Small intestine (tissue), 7 donors: ENCODE measurements at regions not wholly inside any gene's neighbourhood (a gene's known extent, or its start where the extent isn't known, plus 50 kb on each side); places are given as distances from the start of the nearest gene placed in this dataset.

Experiments used
- DNase-seq, 2 donors: peaks; one replicate each; pipeline versions ENCODE4 v3.0.0 to v3.0.0-alpha.2; 2013
- FAIRE-seq: peaks from 2 replicates; lab custom pipeline; 2012; peaks lifted over from hg19 to GRCh38; lab: Jason Lieb, UNC
- H3K27ac ChIP-seq, 3 donors: one replicate each; pipeline ENCODE4 v1.5.1; 2013; ENCODE audit warnings: low read length in 2 of 3, mild to moderate bottlenecking in 2 of 3, control low read depth in 1 of 3, inconsistent platforms in 1 of 3, low read depth in 1 of 3, moderate library complexity in 1 of 3
- H3K27me3 ChIP-seq, 3 donors: one replicate each; pipeline ENCODE4 v1.6.1; 2013; ENCODE audit warnings: low read length in 3 of 3, inconsistent platforms in 1 of 3; ENCODE audit not compliant: control insufficient read depth in 3 of 3, insufficient read depth in 3 of 3
- H3K36me3 ChIP-seq, 3 donors: one replicate each; pipeline ENCODE4 v1.6.1; 2013; ENCODE audit warnings: low read length in 3 of 3, inconsistent platforms in 1 of 3, low read depth in 1 of 3, mild to moderate bottlenecking in 1 of 3, moderate library complexity in 1 of 3; ENCODE audit not compliant: control insufficient read depth in 3 of 3, insufficient read depth in 2 of 3
- H3K4me1 ChIP-seq, 3 donors: one replicate each; pipeline ENCODE4 v1.6.1; 2013; ENCODE audit warnings: low read length in 2 of 3, inconsistent platforms in 1 of 3, low read depth in 1 of 3, mild to moderate bottlenecking in 1 of 3, moderate library complexity in 1 of 3; ENCODE audit not compliant: control insufficient read depth in 3 of 3, insufficient read depth in 2 of 3
- H3K4me3 ChIP-seq, 3 donors: one replicate each; pipeline ENCODE4 v1.5.1; 2013; ENCODE audit warnings: low read length in 3 of 3, control low read depth in 1 of 3, inconsistent platforms in 1 of 3, low read depth in 1 of 3, mild to moderate bottlenecking in 1 of 3, moderate library complexity in 1 of 3
- H3K9me3 ChIP-seq, 2 donors: one replicate each; pipeline ENCODE4 v1.6.1; 2013; ENCODE audit warnings: low read depth in 1 of 2, low read length in 1 of 2; ENCODE audit not compliant: control insufficient read depth in 2 of 2, insufficient read depth in 1 of 2
- WGBS, 3 donors: extraction: QIAGEN DNeasy Blood & Tissue Kit; methylation state at CpG; one replicate each; pipeline ENCODE4 v1.1.7; 2013; 5-methylcytosine and 5-hydroxymethylcytosine counted together
- donor health status: healthy with polysubstance abuse.
- donor health status: control.
- donor health status: control.
- donor health status: Bipolar disorder and iron deficiency.
- donor health status: healthy.

DNA sequence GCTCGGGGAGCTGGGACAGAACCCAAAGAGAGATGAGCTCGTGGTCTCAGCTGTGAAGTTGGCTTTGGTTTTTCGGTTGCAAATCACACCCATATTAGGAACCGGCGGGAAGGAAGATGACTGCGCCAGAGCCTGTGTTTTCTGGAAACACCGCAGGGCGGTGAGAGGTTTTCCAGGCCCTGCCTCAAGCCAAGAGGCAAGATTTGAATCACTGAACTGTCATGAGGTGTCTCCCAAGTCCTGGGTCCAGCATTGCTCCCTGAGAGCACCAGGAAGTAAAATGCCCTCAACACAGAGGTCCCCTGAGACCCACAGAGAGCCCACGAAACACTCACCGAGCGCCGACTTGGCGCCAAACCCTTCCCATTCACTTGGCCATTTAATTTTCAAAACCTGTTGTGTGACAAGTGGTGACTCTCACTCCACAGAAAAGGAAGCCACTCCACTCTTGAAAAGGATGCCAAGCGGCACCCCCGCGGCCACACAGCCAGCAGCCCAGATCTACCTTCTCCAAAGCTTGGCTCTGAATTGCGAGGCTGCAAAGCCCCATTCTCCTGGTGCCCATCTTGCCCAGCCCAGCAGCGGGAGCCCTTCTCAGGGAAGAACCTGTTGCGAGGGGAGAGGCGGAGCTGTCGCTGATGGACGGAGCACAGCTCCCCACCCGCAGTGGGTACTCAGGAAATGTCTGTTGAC lies 99.0 kb upstream of the RUNX3 start:
- H3K27me3 ChIP-seq: no peaks in the 10 kb centered on the region
- FAIRE-seq (no peak), DNase-seq (no peak)
- no peaks in the 10 kb centered on the region for H3K36me3 ChIP-seq
- WGBS, 3 donors: 59 to 71% (median 61%) methylated on average over 23 of the region's 23 CpGs
- H3K4me3 ChIP-seq: no peak overlapping the region
- H3K27ac ChIP-seq: peak overlapping the region in 1 of 3 donors; percentile 67
- peaks cover 0 to 4% (median 0%) of the 10 kb centered on the region in 3 donors for H3K4me1 ChIP-seq
- H3K9me3 ChIP-seq: no peaks in the 10 kb centered on the region

DNA sequence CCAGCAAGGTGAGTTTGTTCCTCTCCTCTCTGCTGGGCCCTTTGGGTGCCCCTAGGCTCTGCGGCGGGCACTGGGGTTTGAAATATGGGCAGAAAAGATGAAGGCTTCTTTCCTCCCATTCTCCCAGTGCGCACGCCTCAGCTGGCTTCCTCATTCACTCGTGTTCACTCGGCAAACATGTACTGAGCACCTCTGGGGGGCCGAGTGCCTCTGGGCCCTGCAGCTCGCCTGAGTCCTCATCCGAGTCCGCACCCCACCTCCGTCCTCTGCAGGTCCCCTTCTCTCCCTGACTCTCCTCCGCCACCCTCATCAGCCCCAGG lies 98.5 kb upstream of the RUNX3 start:
- no peaks in the 10 kb centered on the region for H3K36me3 ChIP-seq
- peak overlapping the region in 1 of 3 donors; percentile 67 for H3K27ac ChIP-seq
- WGBS, 3 donors: 80 to 92% (median 82%) methylated on average over 10 to 12 of the region's 12 CpGs
- DNase-seq (no peak), FAIRE-seq (no peak)
- H3K9me3 ChIP-seq: no peaks in the 10 kb centered on the region
- no peak overlapping the region for H3K4me3 ChIP-seq
- H3K27me3 ChIP-seq: no peaks in the 10 kb centered on the region
- H3K4me1 ChIP-seq: peaks cover 0 to 6% (median 0%) of the 10 kb centered on the region in 3 donors

DNA sequence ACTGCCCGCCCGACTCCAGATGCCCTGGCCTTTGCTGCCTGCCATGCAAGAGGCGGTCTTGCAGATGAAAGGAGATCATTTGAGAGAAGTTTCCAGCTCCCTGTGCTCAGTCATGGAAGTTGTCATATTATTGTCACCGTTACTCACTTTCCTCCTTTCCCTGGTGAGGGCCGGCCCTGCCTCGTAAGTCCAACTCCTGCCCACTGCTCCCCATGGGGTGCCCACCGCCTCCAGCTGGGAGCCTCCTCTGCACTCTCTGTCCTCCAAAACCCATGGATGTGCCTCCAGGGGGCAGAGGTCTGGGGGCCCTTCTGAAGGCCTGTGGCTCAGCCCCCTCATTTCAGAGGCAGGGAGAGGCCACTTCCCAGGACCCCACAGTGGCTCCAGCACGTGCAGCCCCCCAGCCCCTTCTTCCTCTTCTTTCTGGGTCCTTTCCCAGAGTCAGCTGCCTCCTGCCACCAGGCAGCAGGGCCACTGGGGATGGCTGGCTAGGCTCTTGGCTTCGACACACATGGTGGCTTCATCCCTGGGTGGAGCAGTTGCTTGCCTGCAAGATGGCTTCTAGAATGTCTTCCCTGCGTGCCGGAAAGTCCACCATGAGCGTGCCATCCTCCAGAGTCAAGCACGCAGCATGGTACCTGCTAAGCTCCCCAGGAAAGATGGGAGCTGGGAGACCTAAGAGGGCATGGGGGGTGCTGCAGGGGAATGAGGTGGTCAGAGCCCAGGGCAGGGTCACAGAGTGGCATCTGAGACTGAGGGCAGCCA lies 97.9 kb upstream of the RUNX3 start:
- H3K27me3 ChIP-seq: no peaks in the 10 kb centered on the region
- no peak overlapping the region for H3K4me3 ChIP-seq
- WGBS, 3 donors: 82 to 86% (median 86%) methylated on average over 13 of the region's 13 CpGs
- no peak overlapping the region for H3K27ac ChIP-seq
- peaks cover 0 to 7% (median 0%) of the 10 kb centered on the region in 3 donors for H3K4me1 ChIP-seq
- DNase-seq: no peak
- no peak for FAIRE-seq
- H3K9me3 ChIP-seq: no peaks in the 10 kb centered on the region
- no peaks in the 10 kb centered on the region for H3K36me3 ChIP-seq

DNA sequence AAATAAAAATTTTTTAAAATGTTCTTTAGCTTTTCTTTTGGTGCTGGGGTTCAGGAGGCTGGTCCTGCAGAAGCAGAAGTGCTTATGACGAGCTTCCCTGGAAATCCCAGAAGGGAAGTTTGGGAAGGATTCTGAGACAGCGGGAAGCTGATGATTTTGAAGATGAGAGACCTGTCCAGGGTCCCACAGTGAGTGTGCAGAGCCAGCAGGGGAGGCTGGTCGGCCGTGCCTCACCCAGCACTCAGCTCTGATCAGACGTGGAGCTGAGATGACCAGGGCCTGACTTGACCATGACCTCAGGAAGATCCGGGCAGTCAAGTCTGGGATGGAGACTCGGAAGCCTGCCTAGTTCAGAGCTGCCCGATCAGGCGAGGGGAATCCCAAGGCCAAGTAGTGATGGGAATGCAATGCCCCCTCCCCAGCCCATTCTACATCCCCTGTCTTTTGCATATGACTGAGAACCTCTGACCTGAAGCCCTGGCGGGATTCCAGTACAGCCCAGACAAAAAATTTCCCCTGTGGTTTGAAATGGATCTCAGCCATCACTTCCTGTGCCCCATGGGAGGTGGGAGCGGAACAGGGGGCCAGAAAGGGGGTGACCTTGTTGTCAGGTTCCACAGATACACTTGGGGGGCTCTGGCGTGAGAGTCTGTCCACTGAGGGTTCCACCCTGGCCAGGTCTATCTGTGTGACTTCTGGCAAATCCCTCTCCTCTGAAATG lies 96.8 kb upstream of the RUNX3 start:
- no peak for DNase-seq
- no peak overlapping the region for H3K4me3 ChIP-seq
- H3K27ac ChIP-seq: no peak overlapping the region
- peaks cover 0 to 6% (median 0%) of the 10 kb centered on the region in 3 donors for H3K4me1 ChIP-seq
- H3K36me3 ChIP-seq: no peaks in the 10 kb centered on the region
- no peak for FAIRE-seq
- H3K9me3 ChIP-seq: no peaks in the 10 kb centered on the region
- no peaks in the 10 kb centered on the region for H3K27me3 ChIP-seq
- 59 to 67% (median 61%) methylated on average over 12 of the region's 12 CpGs for WGBS, 3 donors

DNA sequence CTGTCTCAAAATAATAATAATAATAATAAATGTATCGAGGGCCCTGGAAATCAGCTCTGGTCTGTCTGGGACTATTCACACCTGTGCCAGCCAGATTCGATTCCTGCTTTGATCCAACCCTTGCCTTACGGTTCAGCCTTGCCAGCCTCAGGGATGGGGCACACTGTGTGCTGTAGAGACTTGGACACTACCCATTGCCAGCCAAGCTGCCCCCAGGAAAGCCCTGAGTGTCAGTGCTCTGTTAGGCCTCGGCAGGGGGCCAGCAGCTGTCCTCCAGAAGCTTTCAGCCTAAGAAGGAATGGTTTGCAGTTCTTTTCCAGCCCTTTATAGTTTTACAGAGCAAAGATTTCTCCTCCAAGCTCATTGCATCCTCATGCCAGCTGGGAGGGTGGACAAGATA lies 96.2 kb upstream of the RUNX3 start:
- no peaks in the 10 kb centered on the region for H3K36me3 ChIP-seq
- no peak for FAIRE-seq
- peaks cover 0 to 7% (median 0%) of the 10 kb centered on the region in 3 donors for H3K4me1 ChIP-seq
- no peak overlapping the region for H3K4me3 ChIP-seq
- 69 to 88% (median 83%) methylated on average over 4 of the region's 4 CpGs for WGBS, 3 donors
- no peaks in the 10 kb centered on the region for H3K9me3 ChIP-seq
- H3K27me3 ChIP-seq: no peaks in the 10 kb centered on the region
- H3K27ac ChIP-seq: no peak overlapping the region
- no peak for DNase-seq

DNA sequence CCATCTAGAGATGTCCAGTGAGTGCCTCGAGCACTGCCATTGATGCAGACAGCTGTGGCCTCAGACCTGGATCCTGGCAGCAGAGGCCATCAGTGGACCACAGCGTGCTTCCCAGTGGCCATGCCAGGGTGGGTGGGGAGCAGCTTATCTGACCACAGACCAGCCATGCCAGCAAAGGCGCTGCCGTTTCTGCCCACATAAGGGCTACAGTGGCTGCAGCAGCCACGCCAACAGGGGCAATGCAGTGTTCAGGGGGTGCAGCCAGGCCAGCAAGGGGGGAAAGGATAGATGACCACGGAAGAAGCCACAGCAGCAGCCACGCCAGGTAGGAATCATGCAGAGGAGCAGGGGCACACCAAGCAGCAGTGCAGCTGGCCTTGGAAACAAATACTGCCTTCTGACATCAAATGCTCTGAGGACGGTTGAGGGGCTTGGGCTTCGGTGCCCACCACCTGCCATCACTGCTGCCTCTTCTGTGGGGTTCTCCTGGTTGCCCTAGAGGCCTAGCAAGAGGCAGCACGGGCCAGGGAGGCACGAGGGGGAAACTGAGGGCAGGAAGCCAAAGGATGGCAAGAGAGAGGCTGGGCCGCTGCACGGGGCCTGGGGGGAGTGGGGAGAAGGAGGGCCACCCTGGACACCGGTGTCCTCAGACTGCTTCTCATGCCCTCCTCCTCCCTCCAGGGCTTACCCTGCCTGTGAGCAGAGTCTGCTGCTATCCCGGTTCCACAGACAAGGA lies 94.7 kb upstream of the RUNX3 start:
- H3K36me3 ChIP-seq: no peaks in the 10 kb centered on the region
- DNase-seq (no peak), FAIRE-seq (no peak)
- H3K27ac ChIP-seq: peak overlapping the region in 2 of 3 donors; percentile 9 to 92
- 67 to 84% (median 72%) methylated on average over 14 to 15 of the region's 15 CpGs for WGBS, 3 donors
- H3K4me3 ChIP-seq: no peak overlapping the region
- H3K27me3 ChIP-seq: no peaks in the 10 kb centered on the region
- H3K9me3 ChIP-seq: no peaks in the 10 kb centered on the region
- peaks cover 0 to 7% (median 0%) of the 10 kb centered on the region in 3 donors for H3K4me1 ChIP-seq

DNA sequence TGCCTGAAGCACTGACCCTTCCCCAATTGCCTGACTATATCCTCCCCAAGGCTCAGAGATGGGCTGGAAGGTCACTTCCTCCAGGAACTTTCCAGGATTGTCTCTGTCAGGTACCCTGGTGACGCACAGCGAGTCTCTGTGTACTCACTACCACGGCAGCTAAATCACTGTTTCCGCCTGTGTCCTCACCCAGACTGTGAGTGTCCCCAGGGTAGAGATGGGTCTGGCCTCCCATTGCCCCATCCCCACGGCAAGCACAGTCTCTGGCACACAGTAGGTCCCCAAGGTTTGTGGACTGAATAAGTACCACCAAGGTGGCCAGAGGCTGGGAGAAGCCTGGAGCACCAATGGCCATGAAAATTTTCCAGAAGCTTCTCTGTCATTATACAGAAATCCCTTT lies 93.8 kb upstream of the RUNX3 start:
- H3K4me1 ChIP-seq: peaks cover 0 to 7% (median 0%) of the 10 kb centered on the region in 3 donors
- no peaks in the 10 kb centered on the region for H3K27me3 ChIP-seq
- peak overlapping the region in 2 of 3 donors; percentile 43 to 92 for H3K27ac ChIP-seq
- FAIRE-seq (no peak), DNase-seq (no peak)
- WGBS, 3 donors: 72 to 88% (median 82%) methylated on average over 5 of the region's 5 CpGs
- H3K9me3 ChIP-seq: no peaks in the 10 kb centered on the region
- H3K36me3 ChIP-seq: no peaks in the 10 kb centered on the region
- no peak overlapping the region for H3K4me3 ChIP-seq

DNA sequence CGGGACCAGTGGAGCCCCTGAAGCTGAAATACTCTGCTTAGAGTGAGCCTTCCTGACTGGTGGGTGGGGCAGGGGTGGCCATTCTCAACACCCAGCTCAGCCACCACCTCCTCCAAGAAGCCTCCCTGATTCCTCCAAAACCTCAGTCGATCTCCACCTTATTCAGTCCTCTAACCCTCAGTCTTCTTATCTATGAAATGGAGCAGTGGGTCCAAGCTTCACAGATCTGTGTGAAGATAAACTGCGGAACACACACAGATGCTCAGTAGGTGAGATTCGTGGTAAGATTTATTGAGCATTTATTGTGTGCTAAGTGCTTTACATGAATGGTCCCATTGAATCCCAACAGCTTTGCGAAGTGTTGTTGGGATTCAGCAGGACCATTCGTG lies 93.1 kb upstream of the RUNX3 start:
- Histone ChIP-seq H3K36me3 (no peaks in the 10 kb centered on the region), H3K27ac (peak overlapping the region; percentile 43 to 92 (median 44)), H3K4me3 (no peak overlapping the region), H3K27me3 (no peaks in the 10 kb centered on the region), H3K4me1 (peaks cover 0 to 7% (median 0%) of the 10 kb centered on the region in 3 donors), H3K9me3 (no peaks in the 10 kb centered on the region)
- DNase-seq (no peak), FAIRE-seq (no peak)
- WGBS, 3 donors: 69 to 77% (median 74%) methylated on average over 6 of the region's 6 CpGs
